GM13977 (cell line): ENCODE measurements at regions not wholly inside any gene's neighbourhood (a gene's known extent, or its start where the extent isn't known, plus 50 kb on each side); places are given as distances from the start of the nearest gene placed in this dataset.

Experiments
- DNase-seq: peaks from one replicate; pipeline ENCODE4 v3.0.0; 2012; ENCODE audit warnings: low spot score
- in situ Hi-C: fragments of 300-500 bp; cut with MboI; formaldehyde crosslinking; loops from one replicate; pipeline ENCODE4 v1.12.0; 2022; ENCODE audit warnings: low sequenced_read_pairs, low pct_unique_long_range_greater_than_20kb, mixed read lengths, inconsistent platforms; ENCODE audit not compliant: unreplicated experiment
- TF ChIP-seq, protein P1 (sequence below): IDR thresholded peaks from 2 replicates; pipeline ENCODE4 v1.5.1; 2012; ENCODE audit warnings: mild to moderate bottlenecking, control low read depth; ENCODE audit not compliant: insufficient read depth; ENCODE audit errors: extremely low read depth, missing control alignments

DNA sequence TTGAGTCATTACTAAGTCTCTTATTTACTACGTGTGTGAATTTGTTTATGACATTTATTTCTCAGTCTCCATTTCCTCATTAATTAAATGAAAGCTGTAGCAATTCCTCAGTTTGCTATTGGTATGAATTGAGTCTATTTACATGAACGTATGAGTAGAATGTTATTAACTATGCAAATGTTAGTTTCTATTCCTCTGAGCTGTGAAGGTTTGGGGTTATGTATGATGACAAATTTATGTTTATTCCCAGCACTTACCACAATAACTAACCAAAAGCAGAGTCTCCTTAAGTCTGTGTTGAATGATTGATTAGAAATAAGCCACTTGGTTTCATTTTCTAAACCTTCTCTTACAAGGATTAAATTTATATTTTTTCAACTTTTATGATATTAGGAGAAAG, 1340.9 kb downstream of the FSCB start:
- in situ Hi-C loops = no loop called here
- TF ChIP-seq, protein P1, sequence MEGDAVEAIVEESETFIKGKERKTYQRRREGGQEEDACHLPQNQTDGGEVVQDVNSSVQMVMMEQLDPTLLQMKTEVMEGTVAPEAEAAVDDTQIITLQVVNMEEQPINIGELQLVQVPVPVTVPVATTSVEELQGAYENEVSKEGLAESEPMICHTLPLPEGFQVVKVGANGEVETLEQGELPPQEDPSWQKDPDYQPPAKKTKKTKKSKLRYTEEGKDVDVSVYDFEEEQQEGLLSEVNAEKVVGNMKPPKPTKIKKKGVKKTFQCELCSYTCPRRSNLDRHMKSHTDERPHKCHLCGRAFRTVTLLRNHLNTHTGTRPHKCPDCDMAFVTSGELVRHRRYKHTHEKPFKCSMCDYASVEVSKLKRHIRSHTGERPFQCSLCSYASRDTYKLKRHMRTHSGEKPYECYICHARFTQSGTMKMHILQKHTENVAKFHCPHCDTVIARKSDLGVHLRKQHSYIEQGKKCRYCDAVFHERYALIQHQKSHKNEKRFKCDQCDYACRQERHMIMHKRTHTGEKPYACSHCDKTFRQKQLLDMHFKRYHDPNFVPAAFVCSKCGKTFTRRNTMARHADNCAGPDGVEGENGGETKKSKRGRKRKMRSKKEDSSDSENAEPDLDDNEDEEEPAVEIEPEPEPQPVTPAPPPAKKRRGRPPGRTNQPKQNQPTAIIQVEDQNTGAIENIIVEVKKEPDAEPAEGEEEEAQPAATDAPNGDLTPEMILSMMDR = no peak
- no peak for DNase-seq

DNA sequence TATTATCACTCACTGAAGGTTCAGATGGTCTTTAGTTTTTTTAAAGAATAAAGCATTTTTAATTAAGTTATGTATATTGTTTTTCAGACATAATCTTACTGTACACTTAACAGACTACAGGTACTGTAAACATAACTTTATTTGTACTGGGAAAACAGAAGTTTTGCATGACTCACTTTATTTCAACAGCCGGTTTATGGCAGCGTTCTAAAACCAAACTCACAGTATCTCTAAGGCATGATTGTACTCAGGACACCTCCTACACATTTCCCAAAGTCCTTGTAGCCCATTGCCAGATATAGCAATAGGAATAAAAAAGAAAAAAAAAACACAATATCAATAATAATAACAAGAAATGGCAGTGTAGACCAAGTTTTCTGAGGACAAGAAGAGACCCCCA, 1341.4 kb downstream of the FSCB start:
- TF ChIP-seq, protein P1 = no peak
- DNase-seq = no peak
- in situ Hi-C loops = no loop called here

DNA sequence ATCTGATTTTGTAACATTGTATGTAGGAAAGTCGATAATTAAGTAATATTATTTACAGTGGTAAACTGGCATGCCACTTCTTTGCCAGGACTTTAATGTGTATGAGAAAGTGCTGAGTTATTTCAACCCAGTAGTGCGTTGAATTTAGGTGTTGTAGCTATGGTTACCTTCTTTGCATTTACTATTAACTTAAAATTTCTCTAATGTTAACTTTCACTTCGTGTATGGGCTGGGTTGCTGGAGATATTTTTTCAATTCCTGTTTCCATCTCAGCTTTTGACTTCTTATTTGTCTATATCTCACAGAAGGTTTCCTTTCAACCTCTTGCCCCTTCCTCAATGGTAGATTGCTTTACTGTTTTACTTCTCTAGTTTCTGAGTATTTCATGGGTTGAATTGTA, 1345.6 kb downstream of the FSCB start:
- DNase-seq = no peak
- in situ Hi-C loops = no loop called here
- TF ChIP-seq, protein P1 = no peak

DNA sequence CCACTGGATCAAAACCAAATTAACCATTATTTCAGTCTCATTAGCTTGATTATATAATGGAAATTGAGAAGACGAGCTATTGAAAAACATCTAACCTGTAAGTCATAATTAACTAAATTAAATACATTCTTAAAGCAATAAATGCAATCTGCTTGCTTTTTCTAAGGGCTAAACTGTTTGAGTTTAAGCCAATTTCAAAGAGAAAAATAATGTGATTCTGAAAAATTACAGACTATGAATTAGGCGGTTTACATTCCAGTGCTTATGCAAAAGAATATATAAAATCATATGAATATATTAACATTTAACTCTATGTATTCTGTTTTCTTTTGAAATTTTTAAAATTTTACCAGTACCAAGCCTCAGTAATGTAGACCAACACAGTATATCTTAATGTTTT, 1349.4 kb downstream of the FSCB start:
- DNase-seq = no peak
- in situ Hi-C loops = no loop called here
- TF ChIP-seq, protein P1 = no peak

DNA sequence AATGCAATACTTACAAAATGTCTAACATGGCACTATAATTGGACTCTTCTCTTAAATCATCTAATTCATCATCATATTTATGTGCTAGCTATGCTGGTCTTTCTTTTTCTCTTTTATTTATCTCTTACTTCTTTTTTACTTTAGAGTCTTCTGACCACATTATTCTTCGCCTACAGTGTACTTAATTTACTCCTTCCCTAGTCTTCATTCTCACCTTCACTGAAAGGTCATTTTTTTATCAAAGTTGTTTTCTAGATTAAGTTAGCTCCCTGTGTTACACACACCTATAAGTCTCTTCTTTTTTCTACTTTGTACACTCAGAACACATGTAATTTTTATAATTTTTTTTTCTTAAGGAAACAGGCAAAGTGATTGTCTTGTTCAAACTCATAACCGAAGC, 1351.2 kb downstream of the FSCB start:
- TF ChIP-seq, protein P1 = no peak
- in situ Hi-C loops = no loop called here
- no peak for DNase-seq

DNA sequence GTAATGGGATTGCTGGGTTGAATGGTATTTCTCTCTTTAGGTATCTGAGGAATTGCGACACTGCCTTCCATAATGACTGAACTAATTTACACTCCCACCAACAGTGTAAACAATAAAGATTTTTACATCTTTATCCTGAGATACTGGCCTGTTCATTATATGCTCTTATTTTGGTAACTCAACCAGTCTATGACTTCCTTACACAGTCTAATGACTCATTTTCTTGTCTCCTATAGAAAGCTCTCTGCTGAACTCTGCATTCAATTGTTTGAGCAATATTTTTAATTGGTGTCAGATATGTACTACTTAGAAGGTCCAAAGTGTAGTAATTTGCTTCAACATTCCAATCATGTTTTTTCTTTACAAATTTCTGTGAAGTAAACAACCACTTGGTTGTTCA, 1351.8 kb downstream of the FSCB start:
- in situ Hi-C loops = no loop called here
- TF ChIP-seq, protein P1 = no peak
- DNase-seq = no peak

DNA sequence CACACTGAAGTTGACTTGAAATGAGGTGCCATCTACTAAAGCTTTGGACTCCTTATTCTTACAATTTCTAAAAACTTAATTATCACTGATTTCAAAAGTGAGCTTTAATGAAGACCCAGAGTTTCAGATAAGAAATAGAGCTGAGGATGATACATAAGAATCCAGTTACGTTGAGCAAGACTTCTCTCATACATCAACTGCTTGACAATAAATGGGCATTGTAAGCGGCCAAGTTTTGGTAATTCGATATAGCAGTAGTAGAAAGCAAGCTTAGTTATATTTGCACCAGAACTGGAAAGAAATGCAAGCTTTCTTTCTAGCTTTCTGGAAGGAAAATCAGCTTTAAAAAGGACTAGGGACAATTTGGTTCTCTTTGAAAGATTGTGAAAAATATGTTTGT, 1359.6 kb downstream of the FSCB start:
- in situ Hi-C loops = no loop called here
- DNase-seq = no peak
- TF ChIP-seq, protein P1 = no peak
